ENCODE measurements at regions not wholly inside any gene's neighbourhood (a gene's known extent, or its start where the extent isn't known, plus 50 kb on each side); places are given as distances from the start of the nearest gene placed in this dataset.
"Not testable (repeated sequence)": the region's sequence is repeated elsewhere in the genome, so short reads cannot be mapped to it uniquely, and the experiment has no call there.

- no peak for DNase-seq
Measured at GRCh38 chr6:85191656-85192055, 258.2 kb upstream of the NT5E start.

DNA sequence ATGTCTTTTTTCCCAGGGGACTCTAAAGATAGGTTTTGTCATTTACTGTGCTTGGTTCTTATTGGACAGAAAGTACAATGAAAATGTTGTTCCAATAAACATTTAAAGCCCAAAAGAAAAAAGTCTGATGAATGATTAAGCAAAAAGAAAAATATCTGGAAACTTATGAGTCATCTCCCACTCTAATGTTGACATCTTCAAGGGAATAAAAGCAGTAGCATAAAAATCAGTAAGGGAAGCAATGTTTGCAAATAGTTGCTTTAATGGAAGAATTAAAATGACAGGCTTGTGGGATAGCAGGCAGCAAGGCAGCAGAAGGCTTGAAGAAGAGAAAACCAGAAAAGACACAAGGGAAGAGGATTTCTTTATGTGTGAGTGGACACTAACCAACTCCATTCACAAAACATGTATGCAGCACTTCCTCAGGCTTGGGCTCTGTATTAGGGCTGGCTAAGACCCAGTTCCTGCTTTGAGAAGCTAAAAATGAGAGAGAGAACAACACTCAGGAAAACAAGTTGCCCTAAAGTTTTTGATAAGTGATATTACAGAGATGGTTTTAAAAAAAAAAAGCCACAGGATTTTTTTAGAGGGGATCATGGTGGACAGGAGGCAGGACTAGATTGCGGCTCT, 263.2 kb upstream of the NT5E start:
- DNase-seq = no peak

DNA sequence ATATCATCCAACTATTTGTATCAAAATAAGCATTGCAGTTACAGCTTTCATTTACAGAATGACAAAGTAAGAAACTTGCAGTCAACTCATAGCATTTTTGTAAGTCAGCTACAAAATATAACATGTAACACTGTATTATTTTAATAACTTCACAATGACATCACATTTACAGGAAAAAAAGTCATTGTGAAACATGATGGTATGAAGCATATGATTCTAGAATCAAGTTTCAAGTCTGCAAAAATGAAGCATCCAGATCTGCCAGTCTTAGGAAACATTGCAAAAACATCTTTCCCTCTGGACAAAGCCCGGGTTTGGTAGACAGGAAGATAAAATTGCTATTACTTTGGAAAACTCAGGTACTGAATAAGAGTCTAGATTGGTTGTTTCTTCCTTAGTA, 263.9 kb upstream of the NT5E start:
- no peak for DNase-seq

GRCh38 chr6:85183841-85184240, 266.0 kb upstream of the NT5E start:
- DNase-seq = no peak

- DNase-seq = no peak
Measured at GRCh38 chr6:85172705-85173104, 277.2 kb upstream of the NT5E start.

DNA sequence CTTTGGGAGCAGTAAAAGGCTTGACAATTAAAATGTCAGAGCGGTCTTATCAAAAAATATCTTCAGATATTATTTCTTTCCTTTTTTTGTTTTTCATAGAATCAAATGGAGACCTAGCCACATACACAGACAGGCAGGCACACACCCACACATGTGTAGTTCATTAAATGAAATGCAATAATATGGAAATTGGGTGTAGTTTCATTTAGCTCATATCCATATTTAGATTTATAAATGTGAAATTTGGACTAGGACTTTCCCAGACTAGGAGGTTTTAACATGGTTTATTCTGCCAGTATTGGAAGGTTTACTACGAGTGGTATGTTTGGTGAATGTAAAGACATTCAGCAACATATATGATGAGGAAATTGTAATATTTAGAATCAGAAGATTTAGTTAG, 277.7 kb upstream of the NT5E start:
- no peak for DNase-seq

GRCh38 chr6:85169189-85169588, 280.7 kb upstream of the NT5E start:
- no peak for DNase-seq

DNA sequence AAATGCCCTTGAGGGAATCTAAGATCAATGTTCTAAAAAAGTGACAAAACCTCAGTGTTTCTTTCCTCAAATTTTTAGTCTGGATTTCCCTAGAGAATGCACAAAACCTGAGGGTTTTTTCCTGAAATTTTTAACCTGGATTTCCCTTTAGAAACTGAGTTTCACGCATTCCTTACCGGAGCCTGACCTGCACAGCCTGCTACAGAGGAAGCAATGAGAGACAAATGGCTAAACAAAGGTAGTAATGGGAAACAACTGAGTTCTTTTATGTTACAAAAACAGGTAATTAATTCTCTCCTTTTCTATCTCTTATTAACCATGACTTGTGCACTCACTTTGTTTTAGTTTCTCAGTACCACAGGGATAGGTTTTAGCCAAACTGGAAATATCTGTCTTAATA, 281.7 kb upstream of the NT5E start:
- DNase-seq = no peak

- DNase-seq = no peak
Measured at GRCh38 chr6:85166114-85166741, 283.7 kb upstream of the NT5E start.

DNA sequence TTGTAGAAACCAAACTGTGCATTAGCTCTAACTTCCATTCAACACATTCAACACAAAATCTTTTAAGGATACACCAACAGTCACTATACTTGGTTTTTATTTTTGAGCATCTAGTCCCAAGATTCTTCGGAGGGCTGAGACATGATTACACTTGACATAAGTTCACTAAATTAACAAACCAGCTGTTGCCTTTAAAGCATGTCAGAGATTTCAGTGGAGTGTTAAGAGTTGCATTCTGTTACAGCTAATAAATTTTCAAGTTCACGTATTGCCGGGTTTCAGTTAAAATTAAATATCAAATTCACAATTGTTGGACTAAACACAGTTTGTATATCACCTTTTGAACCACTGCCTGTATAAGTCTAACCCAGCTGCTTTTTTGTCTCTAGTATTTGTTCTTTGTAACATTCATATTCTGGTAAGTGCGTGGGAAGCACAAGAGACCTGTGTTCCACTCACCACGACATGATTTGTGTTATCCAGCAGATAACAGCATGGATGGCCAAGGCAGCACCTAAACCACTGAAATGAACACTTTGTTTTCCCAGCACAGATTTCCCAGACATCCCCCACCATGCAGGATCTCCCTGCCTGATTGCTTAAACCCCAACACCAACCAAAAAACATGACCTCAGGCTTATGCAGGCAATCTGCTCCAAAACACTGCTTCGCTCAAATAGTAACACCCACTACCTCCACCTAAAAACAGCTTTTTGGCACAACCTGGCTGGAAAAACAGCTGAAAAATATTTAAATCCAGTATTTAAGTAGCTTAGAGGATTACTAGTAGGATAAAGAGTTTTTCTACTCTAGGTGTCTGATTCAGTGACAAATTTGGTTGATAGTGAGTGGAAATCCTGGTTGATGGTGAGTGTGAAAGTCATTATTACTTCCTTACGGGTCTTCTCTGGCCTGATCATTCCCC, 286.5 kb upstream of the NT5E start:
- DNase-seq = no peak

GRCh38 chr6:85157311-85157710, 292.6 kb upstream of the NT5E start:
- no peak for DNase-seq

DNA sequence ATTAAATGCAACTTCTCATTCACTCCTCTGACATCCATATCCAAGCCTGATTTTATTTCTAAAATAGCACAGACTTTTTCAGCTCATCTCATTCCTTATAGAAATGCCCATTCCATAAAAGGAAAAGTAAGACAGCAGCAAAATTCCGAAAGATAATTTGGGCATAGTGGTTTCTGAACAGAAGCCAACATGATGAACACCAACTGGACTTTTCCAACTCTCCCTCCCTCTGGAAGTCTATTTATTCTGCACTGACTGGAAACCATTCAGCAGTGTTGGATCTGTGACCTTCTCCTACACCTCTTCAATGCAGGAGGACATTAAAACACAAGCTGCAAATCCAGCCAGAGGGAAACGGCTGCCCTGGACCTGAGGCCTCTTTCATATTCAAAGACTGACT, 306.2 kb upstream of the NT5E start:
- no peak for DNase-seq

DNA sequence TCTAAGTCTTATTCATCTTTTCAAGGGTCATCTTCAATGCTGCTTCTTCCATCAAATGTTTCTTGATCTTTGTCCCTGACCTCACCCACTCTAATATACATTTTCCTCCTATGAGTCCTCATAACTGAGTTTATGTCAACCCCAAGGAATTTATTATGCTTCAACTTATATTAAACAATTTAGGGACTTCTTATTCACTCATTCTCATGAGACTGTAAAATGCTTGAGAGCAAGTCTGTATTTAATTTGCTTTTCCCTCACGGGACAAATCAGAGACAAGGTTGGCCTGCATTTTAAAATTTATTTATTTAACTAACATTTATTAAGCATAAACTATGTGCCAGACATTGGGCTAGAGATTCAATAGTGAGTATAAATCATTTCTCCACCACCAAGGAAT, 312.0 kb upstream of the NT5E start:
- DNase-seq = no peak

GRCh38 chr6:85136310-85136709, 313.6 kb upstream of the NT5E start:
- no peak for DNase-seq

- DNase-seq = no peak
Measured at GRCh38 chr6:85135376-85136094, 314.3 kb upstream of the NT5E start.

- no peak for DNase-seq
Measured at GRCh38 chr6:85134172-85134571, 315.7 kb upstream of the NT5E start.

DNA sequence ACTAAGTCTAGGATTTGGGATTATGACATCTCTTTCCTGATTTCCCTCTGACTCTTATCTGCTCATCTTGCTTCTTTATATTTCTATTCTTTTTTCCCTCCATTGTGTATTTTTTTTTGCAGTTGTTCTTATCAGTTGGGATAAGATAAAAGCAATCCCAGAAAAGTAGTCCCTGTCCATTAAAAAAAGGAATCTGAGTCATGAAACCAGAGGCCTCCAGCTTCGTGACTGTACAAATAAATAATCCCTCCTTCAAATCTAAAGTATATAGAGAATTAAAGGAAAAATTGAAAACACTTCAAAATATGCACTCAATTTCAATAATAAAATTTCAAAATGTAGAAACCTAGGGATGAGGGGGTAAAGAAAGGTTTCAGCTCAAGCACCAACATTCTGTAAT, 317.8 kb upstream of the NT5E start:
- DNase-seq = no peak

GRCh38 chr6:85130743-85131142, 319.1 kb upstream of the NT5E start:
- DNase-seq = no peak

DNA sequence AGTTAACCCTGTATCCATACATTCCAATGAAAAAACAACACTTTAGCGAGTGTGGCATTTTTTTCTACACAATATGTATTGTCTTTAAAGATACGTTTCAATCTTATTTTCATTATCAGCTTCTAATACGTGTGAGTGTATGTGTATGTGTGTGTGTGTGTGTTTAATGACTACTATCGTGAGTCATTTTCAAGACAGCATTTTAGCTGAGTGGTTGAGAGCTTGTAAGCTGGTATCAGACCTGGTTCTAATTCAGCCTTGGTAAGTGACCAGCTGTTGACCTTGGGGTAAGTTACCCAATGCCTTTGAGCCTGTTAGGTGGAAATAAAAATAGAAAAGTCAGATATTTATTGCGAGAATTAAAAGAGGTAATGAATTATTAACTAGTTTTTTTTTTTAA, 320.0 kb upstream of the NT5E start:
- no peak for DNase-seq

DNA sequence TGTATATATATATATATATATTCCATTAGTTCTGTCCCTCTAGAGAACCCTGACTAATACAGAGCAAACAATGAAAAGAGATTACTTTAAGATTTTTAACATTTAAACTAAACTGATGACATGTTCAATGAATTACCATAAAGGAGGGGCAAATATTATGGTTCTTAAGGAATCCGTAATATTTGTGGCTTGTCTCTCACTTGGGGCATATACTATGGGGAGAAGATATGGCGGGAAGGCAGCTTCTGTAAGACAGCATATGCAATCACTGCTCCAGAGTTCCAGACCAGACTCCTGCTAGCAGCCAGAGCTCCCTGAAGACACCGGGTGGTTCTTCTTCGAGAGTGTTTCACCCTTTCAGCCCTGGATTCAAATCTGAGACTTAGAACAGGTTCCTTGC, 321.1 kb upstream of the NT5E start:
- no peak for DNase-seq

DNA sequence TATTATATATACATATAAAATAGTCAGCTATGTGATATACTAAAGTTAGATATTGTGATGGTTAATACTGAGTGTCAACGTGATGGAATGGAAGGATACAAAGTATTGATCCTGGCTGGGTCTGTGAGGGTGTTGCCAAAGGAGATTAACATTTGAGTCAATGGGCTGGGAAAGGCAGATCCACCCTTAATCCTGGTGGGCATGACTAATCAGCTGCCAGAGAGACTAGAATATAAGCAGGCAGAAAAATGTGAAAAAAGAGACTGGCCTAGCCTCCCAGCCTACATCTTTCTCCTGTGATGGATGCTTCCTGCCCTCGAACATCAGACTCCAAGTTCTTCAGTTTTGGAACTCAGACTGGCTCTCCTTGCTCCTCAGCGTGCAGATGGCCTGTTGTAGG, 321.6 kb upstream of the NT5E start:
- DNase-seq = not testable (repeated sequence)

GRCh38 chr6:85127696-85128243, 322.1 kb upstream of the NT5E start:
- DNase-seq = no peak

DNA sequence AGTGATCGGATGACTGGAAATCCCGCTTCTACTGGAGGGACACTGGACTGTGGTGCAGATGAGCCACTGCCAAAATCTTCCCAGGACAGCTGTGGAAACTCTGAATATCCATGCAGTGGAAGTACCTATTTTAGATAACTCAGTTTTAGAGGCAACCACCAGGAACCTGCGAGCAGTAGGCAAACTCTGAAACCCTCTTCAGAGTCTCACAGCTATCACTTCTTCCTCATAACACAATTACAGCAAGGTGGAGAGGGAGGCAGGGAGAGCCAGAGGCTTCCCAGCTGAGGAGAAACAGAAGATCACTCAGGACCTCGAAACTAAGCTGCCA, 322.8 kb upstream of the NT5E start:
- no peak for DNase-seq

Data from activated CD4-positive, alpha-beta T cell treated with anti-CD3 and anti-CD28 coated beads, Interleukin-2, amount 50 U/mL, for 16 hours (primary cell).